ENCODE measurements at regions not wholly inside any gene's neighbourhood (a gene's known extent, or its start where the extent isn't known, plus 50 kb on each side); places are given as distances from the start of the nearest gene placed in this dataset.

DNA sequence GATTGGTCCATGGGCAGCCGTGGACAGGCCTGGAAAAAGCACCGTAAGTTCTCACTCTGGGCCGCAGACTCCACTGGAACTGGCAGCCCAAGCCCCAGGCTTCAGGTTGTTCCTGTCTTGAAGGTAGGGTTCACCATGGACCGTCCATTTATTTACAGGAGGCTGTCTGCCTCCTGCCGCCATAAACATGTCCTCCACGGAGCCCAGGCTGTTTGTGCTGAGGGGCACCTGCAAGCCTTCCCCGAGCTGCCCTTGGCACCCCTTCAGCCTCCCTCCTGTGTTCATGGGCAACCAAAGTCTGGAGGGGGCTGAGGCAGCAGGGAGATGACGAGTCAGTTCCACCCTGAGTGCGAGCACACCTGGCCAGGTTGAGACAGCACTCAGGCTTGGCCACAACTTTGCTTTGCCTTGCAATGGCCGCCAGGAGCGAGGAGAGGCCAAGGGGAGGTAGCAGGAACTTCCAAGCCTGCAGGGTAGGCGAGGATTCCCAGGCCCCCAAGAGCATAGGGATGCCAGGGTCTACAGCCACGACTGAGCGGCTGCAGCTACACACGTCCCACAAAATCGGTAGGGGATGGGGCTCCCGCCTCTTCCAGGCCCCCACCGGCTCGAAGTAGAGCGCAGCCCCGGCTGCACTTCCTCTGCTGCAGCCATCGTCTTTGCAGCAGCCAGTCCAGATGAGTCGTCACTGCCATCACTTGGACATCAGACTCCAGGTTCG, 1625.6 kb upstream of the ACO1 start:
- H3K27me3 ChIP-seq (replicated peaks in 1 of 2; ENCODE audit: control insufficient read depth in 2 of 2, insufficient read depth in 2 of 2, low read length in 1 of 2), result no peaks in the 10 kb centered on the region
- TF ChIP-seq POU2F2 (IDR thresholded peaks at IDR 0.05; ENCODE audit: borderline replicate concordance, low read depth, low read length) (no peak), KLF5 (IDR thresholded peaks at IDR 0.05; ENCODE audit: partially characterized antibody) (no peak), IKZF2 (IDR thresholded peaks at IDR 0.05) (no peak), POLR2A (IDR thresholded peaks at IDR 0.05; ENCODE audit: low read depth, low read length) (no peak), IKZF1 (conservative IDR thresholded peaks at IDR 0.05) (no peak), SRF (IDR thresholded peaks at IDR 0.05; ENCODE audit: low read depth in 2 of 2, low read length in 2 of 2) (no peak), YY1 (IDR thresholded peaks at IDR 0.05; ENCODE audit: low read depth, low read length) (no peak), NFXL1 (IDR thresholded peaks at IDR 0.05; ENCODE audit: borderline replicate concordance) (no peak)
- TF ChIP-seq, protein P1, sequence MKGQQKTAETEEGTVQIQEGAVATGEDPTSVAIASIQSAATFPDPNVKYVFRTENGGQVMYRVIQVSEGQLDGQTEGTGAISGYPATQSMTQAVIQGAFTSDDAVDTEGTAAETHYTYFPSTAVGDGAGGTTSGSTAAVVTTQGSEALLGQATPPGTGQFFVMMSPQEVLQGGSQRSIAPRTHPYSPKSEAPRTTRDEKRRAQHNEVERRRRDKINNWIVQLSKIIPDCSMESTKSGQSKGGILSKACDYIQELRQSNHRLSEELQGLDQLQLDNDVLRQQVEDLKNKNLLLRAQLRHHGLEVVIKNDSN (IDR thresholded peaks at IDR 0.05; ENCODE audit: borderline replicate concordance, extremely low read length, insufficient read depth, low read depth, low read length), result no peak
- TF ChIP-seq, protein P2, sequence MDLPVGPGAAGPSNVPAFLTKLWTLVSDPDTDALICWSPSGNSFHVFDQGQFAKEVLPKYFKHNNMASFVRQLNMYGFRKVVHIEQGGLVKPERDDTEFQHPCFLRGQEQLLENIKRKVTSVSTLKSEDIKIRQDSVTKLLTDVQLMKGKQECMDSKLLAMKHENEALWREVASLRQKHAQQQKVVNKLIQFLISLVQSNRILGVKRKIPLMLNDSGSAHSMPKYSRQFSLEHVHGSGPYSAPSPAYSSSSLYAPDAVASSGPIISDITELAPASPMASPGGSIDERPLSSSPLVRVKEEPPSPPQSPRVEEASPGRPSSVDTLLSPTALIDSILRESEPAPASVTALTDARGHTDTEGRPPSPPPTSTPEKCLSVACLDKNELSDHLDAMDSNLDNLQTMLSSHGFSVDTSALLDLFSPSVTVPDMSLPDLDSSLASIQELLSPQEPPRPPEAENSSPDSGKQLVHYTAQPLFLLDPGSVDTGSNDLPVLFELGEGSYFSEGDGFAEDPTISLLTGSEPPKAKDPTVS (IDR thresholded peaks at IDR 0.05; ENCODE audit: low read depth, low read length), result no peak
- TF ChIP-seq, protein P3, sequence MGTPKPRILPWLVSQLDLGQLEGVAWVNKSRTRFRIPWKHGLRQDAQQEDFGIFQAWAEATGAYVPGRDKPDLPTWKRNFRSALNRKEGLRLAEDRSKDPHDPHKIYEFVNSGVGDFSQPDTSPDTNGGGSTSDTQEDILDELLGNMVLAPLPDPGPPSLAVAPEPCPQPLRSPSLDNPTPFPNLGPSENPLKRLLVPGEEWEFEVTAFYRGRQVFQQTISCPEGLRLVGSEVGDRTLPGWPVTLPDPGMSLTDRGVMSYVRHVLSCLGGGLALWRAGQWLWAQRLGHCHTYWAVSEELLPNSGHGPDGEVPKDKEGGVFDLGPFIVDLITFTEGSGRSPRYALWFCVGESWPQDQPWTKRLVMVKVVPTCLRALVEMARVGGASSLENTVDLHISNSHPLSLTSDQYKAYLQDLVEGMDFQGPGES (IDR thresholded peaks at IDR 0.05), result no peak
- H3K4me3 ChIP-seq, result no peak overlapping the region
- H3K36me3 ChIP-seq (ENCODE audit: control insufficient read depth in 2 of 2, insufficient read depth in 2 of 2, low read length in 1 of 2), result no peaks in the 10 kb centered on the region
- H4K20me1 ChIP-seq (ENCODE audit: control insufficient read depth, insufficient read depth), result no peaks in the 10 kb centered on the region
- H3K4me2 ChIP-seq (ENCODE audit: control insufficient read depth, insufficient read depth), result no peak overlapping the region
- no TSS peak for BruUV-seq (replicated peaks)
- no peak overlapping the region for H2AFZ ChIP-seq (ENCODE audit: control insufficient read depth, low read depth, low read length)
- ChIA-PET SMC1A (ENCODE audit: uncharacterized antibody, unreplicated experiment) (no interaction called here), CTCF (interaction anchor here (1.2 kb wide), 1 partner anchor 9 kb away, joined by 3 read pairs; no protein-coding TSS in a partner anchor), RAD21 (ENCODE audit: unreplicated experiment) (no interaction called here), POLR2A (no interaction called here)
- no peak for FAIRE-seq
- H3K9ac ChIP-seq (ENCODE audit: control insufficient read depth, insufficient read depth, low read length), result no peak overlapping the region
- H3K79me2 ChIP-seq (ENCODE audit: control insufficient read depth, insufficient read depth, low read length), result no peaks in the 10 kb centered on the region
- intact Hi-C loops (cut with micrococcal nuclease; ENCODE audit: unreplicated experiment) (no loop called here), in situ Hi-C loops (cut with MboI) (no loop called here)
- H3K4me1 ChIP-seq (ENCODE audit: control insufficient read depth, insufficient read depth, low read length), result no peaks in the 10 kb centered on the region
- no peak for ATAC-seq
- no peaks in the 10 kb centered on the region for H3K9me3 ChIP-seq (replicated peaks; ENCODE audit: control insufficient read depth, insufficient read depth, low read length)
- WGBS (ENCODE audit: insufficient coverage, insufficient replicate concordance, low lambda C conversion rate, missing lambda C conversion rate), result 31% methylated on average over 17 of the region's 24 CpGs
- H3K27ac ChIP-seq (ENCODE audit: control insufficient read depth, insufficient read depth), result no peak overlapping the region
- DNase-seq (ENCODE audit: low read depth, low spot score), result no peak
